ENCODE measurements at regions not wholly inside any gene's neighbourhood (a gene's known extent, or its start where the extent isn't known, plus 50 kb on each side); places are given as distances from the start of the nearest gene placed in this dataset.

DNA sequence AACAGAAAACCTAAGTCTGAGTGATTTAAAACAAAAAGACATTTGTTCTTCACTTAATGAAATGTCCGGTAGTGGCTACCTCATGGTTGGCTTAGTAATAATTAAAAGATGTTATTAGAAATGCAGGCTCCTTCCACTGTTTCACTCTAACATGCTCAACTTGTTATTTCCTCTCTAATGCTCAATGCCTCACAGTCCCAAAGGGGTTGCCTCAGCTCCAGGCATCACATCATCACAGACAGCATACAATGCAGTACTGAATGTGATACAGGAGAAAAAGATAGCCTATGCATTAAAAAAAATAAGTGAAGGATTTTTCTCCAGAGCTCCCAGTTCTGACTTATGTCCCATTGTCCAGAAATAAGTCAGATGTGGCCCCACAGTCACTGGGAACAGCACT, 1077.0 kb upstream of the TMEM132C start:
- DNase-seq: no peak
- ChIA-PET POLR2A (no interaction called here), CTCF (no interaction called here)
- Mint-ChIP-seq H3K27me3 (no peaks in the 10 kb centered on the region), H3K4me3 (no peak overlapping the region), H3K27ac (no peak overlapping the region), H3K36me3 (ENCODE audit: low read depth) (no peaks in the 10 kb centered on the region), H3K9me3 (no peaks in the 10 kb centered on the region), H3K4me1 (no peaks in the 10 kb centered on the region)
- no peak for ATAC-seq (ENCODE audit: low read depth)
- TF ChIP-seq, protein P1, sequence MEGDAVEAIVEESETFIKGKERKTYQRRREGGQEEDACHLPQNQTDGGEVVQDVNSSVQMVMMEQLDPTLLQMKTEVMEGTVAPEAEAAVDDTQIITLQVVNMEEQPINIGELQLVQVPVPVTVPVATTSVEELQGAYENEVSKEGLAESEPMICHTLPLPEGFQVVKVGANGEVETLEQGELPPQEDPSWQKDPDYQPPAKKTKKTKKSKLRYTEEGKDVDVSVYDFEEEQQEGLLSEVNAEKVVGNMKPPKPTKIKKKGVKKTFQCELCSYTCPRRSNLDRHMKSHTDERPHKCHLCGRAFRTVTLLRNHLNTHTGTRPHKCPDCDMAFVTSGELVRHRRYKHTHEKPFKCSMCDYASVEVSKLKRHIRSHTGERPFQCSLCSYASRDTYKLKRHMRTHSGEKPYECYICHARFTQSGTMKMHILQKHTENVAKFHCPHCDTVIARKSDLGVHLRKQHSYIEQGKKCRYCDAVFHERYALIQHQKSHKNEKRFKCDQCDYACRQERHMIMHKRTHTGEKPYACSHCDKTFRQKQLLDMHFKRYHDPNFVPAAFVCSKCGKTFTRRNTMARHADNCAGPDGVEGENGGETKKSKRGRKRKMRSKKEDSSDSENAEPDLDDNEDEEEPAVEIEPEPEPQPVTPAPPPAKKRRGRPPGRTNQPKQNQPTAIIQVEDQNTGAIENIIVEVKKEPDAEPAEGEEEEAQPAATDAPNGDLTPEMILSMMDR (IDR thresholded peaks at IDR 0.05): no peak
- intact Hi-C loops (cut with micrococcal nuclease): no loop called here

DNA sequence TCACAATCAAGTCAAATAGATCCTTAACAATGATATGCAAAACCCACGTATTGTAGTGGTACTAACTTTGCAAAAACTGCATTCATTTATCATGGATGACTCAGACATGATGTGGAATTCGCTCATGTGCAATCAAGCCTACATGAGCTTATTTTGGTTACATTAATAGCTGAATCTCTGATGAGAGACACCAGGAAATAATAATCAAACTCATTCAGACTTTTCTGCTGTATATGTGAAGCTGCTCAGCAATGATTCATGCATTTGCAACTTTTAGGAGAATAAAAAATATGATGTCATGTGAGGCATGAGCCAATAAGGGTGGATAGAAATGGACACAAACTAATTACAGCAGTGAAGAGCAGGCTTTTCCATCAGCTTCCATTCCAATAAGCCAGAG, 1075.8 kb upstream of the TMEM132C start:
- ChIA-PET POLR2A (no interaction called here), CTCF (no interaction called here)
- no peak overlapping the region for H3K27ac Mint-ChIP-seq
- no peak overlapping the region for H3K4me3 Mint-ChIP-seq
- ATAC-seq (ENCODE audit: low read depth) (no peak), DNase-seq (no peak)
- TF ChIP-seq, protein P1 (IDR thresholded peaks at IDR 0.05): no peak
- intact Hi-C loops (cut with micrococcal nuclease): no loop called here
- H3K9me3 Mint-ChIP-seq: no peaks in the 10 kb centered on the region
- H3K36me3 Mint-ChIP-seq (ENCODE audit: low read depth): no peaks in the 10 kb centered on the region
- no peaks in the 10 kb centered on the region for H3K4me1 Mint-ChIP-seq
- no peaks in the 10 kb centered on the region for H3K27me3 Mint-ChIP-seq

- intact Hi-C loops (cut with micrococcal nuclease): no loop called here
These were observed 1074.6 kb upstream of the TMEM132C start for GRCh38 chr12:127192391-127192790.

DNA sequence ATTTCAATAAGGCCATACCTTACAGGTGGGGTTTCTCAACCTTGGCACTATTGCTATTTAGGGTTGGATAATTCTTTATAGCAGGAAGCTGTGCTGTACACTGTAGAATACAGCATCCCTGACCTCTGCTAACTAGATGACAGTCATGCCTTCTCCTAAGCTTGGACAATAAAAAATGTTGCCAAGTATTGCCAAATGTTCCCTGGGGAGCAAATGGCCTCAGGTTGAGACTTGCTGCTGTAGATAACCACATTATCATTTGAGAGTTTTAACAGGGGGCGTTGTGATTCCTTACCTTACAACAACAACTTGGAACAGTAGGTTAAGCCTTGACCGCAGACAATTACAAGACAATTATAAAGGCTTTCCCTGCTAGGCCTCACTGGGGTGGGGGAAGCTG, 1073.6 kb upstream of the TMEM132C start:
- H3K36me3 Mint-ChIP-seq (ENCODE audit: low read depth): no peaks in the 10 kb centered on the region
- H3K4me3 Mint-ChIP-seq: no peak overlapping the region
- ChIA-PET CTCF (no interaction called here), POLR2A (no interaction called here)
- intact Hi-C loops (cut with micrococcal nuclease): no loop called here
- no peak for ATAC-seq (ENCODE audit: low read depth)
- DNase-seq: no peak
- H3K9me3 Mint-ChIP-seq: no peaks in the 10 kb centered on the region
- H3K4me1 Mint-ChIP-seq: no peaks in the 10 kb centered on the region
- no peak overlapping the region for H3K27ac Mint-ChIP-seq
- H3K27me3 Mint-ChIP-seq: no peaks in the 10 kb centered on the region
- TF ChIP-seq, protein P1 (IDR thresholded peaks at IDR 0.05): no peak

More at GRCh38 chr12:127192391-127192790, 1074.6 kb upstream of the TMEM132C start:
- Mint-ChIP-seq H3K27me3 (no peaks in the 10 kb centered on the region), H3K36me3 (ENCODE audit: low read depth) (no peaks in the 10 kb centered on the region), H3K4me1 (no peaks in the 10 kb centered on the region), H3K27ac (no peak overlapping the region), H3K9me3 (no peaks in the 10 kb centered on the region), H3K4me3 (no peak overlapping the region)
- CTCF ChIA-PET: no interaction called here
- POLR2A ChIA-PET: no interaction called here
- DNase-seq: no peak
- ATAC-seq (ENCODE audit: low read depth): no peak
- TF ChIP-seq, protein P1 (IDR thresholded peaks at IDR 0.05): no peak

DNA sequence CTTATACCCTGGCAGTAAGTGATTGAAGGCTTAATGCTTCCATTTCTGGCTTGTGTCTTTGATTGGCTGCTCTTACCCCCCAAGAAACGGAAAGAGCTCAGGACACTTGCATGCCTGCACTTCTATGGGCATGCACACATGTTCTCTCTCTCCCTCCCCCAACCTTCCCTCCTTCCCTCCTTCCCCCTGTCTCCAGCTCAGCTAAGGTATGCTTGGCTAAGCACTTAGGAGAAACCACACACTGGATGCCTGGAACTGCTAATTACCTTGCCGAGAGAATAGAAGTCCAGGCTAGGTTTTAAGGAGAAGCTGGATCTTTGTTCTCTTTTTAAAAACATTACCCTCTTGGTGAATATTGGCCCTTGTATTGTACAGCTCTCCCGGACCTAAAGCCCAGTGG, 1072.8 kb upstream of the TMEM132C start:
- no peaks in the 10 kb centered on the region for H3K4me1 Mint-ChIP-seq
- no peaks in the 10 kb centered on the region for H3K9me3 Mint-ChIP-seq
- no peak overlapping the region for H3K4me3 Mint-ChIP-seq
- H3K27ac Mint-ChIP-seq: no peak overlapping the region
- TF ChIP-seq, protein P1 (IDR thresholded peaks at IDR 0.05): no peak
- DNase-seq (no peak), ATAC-seq (ENCODE audit: low read depth) (no peak)
- ChIA-PET POLR2A (no interaction called here), CTCF (no interaction called here)
- H3K27me3 Mint-ChIP-seq: no peaks in the 10 kb centered on the region
- intact Hi-C loops (cut with micrococcal nuclease): no loop called here
- H3K36me3 Mint-ChIP-seq (ENCODE audit: low read depth): no peaks in the 10 kb centered on the region

All from activated B cell treated with CpG ODN at 0.5 μM for 24 hours (primary cell).